Neural cell (in vitro differentiated cells): ENCODE measurements at regions not wholly inside any gene's neighbourhood (a gene's known extent, or its start where the extent isn't known, plus 50 kb on each side); places are given as distances from the start of the nearest gene placed in this dataset.

Experiments used
- EP300 ChIP-seq: fragments of 450-650 bp; conservative IDR thresholded peaks from 2 replicates; pipeline ENCODE4 v1.6.1; 2014; ENCODE audit warnings: antibody characterized with exemption, mild to moderate bottlenecking, moderate library complexity; ENCODE audit not compliant: poor library complexity, severe bottlenecking
- EZH2 ChIP-seq: fragments of 200-600, 300-800 bp; shearing (Covaris generic), sonication (generic); IDR thresholded peaks from 2 replicates; pipeline ENCODE4 v1.6.1; 2014; ENCODE audit warnings: antibody characterized with exemption, low read length, borderline replicate concordance, mild to moderate bottlenecking; ENCODE audit not compliant: insufficient read depth, poor library complexity, severe bottlenecking
- POLR2AphosphoS5 ChIP-seq: IDR thresholded peaks from 2 replicates; pipeline ENCODE4 v1.6.1; 2012
- RAD21 ChIP-seq: fragments of 450-650 bp; conservative IDR thresholded peaks from 2 replicates; pipeline ENCODE4 v1.6.1; 2014; ENCODE audit warnings: antibody characterized with exemption, mild to moderate bottlenecking, moderate library complexity
- SMC3 ChIP-seq: fragments of 450-650 bp; conservative IDR thresholded peaks from 2 replicates; pipeline ENCODE4 v1.6.1; 2014; ENCODE audit warnings: antibody characterized with exemption, mild to moderate bottlenecking, moderate library complexity; ENCODE audit not compliant: poor library complexity
- TAF1 ChIP-seq: IDR thresholded peaks from 2 replicates; pipeline ENCODE4 v1.6.1; 2012; ENCODE audit warnings: low read depth
- TF ChIP-seq, protein P1 (sequence below): fragments of 450-650 bp; IDR thresholded peaks from 2 replicates; pipeline ENCODE4 v1.5.1; 2014; ENCODE audit warnings: antibody characterized with exemption, mild to moderate bottlenecking, moderate library complexity; ENCODE audit not compliant: poor library complexity, severe bottlenecking

DNA sequence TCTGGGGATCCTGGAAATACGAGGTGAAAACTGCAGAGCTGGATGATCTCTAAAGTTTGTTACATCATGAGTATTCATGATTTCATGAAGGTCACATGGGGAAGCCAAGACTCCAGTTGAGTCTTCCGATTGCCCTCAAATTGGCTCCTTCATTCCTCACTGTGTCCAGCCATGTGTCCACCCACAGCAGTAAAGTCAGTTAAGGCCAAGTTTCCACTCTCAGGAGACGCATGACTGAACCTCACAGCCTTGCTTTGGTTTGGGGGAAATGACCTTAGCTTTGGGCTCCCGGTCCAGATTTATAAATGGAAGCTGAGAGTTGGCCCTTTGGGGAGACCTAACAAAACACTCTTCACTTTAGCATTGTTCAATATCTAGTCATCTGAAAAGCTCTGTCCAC lies 289.7 kb upstream of the MCTP2 start:
- TF ChIP-seq, protein P1, sequence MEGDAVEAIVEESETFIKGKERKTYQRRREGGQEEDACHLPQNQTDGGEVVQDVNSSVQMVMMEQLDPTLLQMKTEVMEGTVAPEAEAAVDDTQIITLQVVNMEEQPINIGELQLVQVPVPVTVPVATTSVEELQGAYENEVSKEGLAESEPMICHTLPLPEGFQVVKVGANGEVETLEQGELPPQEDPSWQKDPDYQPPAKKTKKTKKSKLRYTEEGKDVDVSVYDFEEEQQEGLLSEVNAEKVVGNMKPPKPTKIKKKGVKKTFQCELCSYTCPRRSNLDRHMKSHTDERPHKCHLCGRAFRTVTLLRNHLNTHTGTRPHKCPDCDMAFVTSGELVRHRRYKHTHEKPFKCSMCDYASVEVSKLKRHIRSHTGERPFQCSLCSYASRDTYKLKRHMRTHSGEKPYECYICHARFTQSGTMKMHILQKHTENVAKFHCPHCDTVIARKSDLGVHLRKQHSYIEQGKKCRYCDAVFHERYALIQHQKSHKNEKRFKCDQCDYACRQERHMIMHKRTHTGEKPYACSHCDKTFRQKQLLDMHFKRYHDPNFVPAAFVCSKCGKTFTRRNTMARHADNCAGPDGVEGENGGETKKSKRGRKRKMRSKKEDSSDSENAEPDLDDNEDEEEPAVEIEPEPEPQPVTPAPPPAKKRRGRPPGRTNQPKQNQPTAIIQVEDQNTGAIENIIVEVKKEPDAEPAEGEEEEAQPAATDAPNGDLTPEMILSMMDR: no peak
- TF ChIP-seq POLR2AphosphoS5 (no peak), TAF1 (no peak), SMC3 (no peak), EP300 (no peak), RAD21 (no peak), EZH2 (no peak)
